ENCODE measurements at regions not wholly inside any gene's neighbourhood (a gene's known extent, or its start where the extent isn't known, plus 50 kb on each side); places are given as distances from the start of the nearest gene placed in this dataset.

DNA sequence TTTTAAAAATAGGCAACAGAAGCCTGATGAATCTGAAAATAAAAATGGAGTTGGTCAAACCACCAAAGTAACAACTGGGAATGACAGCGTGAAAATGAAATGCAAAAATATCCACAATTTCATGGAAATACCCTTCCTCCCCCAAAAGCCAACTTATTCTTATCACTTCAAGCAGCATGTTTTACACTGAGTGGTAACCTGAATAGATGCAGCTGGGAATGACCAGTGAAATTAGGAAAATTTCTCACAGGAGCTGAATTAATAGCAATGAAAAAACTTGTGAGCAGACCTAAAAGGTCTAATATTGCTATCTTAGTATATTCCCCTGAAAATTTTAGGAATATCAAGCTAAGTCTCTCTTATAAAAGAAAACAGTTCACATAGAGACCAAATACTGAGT lies 239.0 kb downstream of the PCDH18 start:
- no peak overlapping the region for H3K4me3 ChIP-seq (replicated peaks in 1 of 2; ENCODE audit: low read depth in 1 of 2, low read length in 2 of 2)
- no peaks in the 10 kb centered on the region for H3K9me3 ChIP-seq (ENCODE audit: control insufficient read depth in 1 of 2, insufficient read depth in 1 of 2, low read depth in 1 of 2, low read length in 2 of 2)
- DNase-seq (ENCODE audit: low read depth, low spot score): no peak
- intact Hi-C loops (cut with micrococcal nuclease): no loop called here
- ChIA-PET CTCF (no interaction called here), RAD21 (ENCODE audit: low non-redundant PET in 1 of 2, low total read pairs in 2 of 2, uncharacterized antibody in 2 of 2, unreplicated experiment in 2 of 2) (no interaction called here), POLR2A (no interaction called here)
- no peak overlapping the region for H3K4me2 ChIP-seq (ENCODE audit: low read length)
- no TSS peak for BruUV-seq (replicated peaks)
- no peak overlapping the region for H3K27ac ChIP-seq (ENCODE audit: low read depth, low read length)
- no peaks in the 10 kb centered on the region for H3K9me2 ChIP-seq (ENCODE audit: insufficient read depth)
- H3K36me3 ChIP-seq (ENCODE audit: control insufficient read depth in 1 of 2, insufficient read depth in 2 of 2, low read length in 2 of 2): no peaks in the 10 kb centered on the region
- no peaks in the 10 kb centered on the region for H3K4me1 ChIP-seq (ENCODE audit: control insufficient read depth in 1 of 2, insufficient read depth in 2 of 2, low read length in 2 of 2)
- no peaks in the 10 kb centered on the region for H3K79me2 ChIP-seq (ENCODE audit: insufficient read depth, low read length)
- H3K27me3 ChIP-seq (ENCODE audit: insufficient read depth, low read length): no peaks in the 10 kb centered on the region
- TF ChIP-seq SP1 (IDR thresholded peaks at IDR 0.05; ENCODE audit: low read depth): no peak
- TF ChIP-seq, protein P1, sequence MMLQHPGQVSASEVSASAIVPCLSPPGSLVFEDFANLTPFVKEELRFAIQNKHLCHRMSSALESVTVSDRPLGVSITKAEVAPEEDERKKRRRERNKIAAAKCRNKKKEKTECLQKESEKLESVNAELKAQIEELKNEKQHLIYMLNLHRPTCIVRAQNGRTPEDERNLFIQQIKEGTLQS (IDR thresholded peaks at IDR 0.05): no peak
- no peak for TF ChIP-seq RAD21 (IDR thresholded peaks at IDR 0.05; ENCODE audit: low read depth)
- TF ChIP-seq ZFX (IDR thresholded peaks at IDR 0.05): no peak
- no peak for TF ChIP-seq POLR2AphosphoS5 (IDR thresholded peaks at IDR 0.05; ENCODE audit: low read depth, low read length)
- TF ChIP-seq POLR2A (IDR thresholded peaks at IDR 0.05; ENCODE audit: borderline replicate concordance, extremely low read depth, insufficient read depth, insufficient read length): no peak
- TF ChIP-seq CTCF (IDR thresholded peaks at IDR 0.05 in 2 of 3, conservative IDR thresholded peaks at IDR 0.05 in 1 of 3; ENCODE audit: borderline replicate concordance in 1 of 3, insufficient read depth in 1 of 3, low read depth in 2 of 3, low read length in 2 of 3): no peak
- no peak for TF ChIP-seq EZH2 (IDR thresholded peaks at IDR 0.05)
- no peak for TF ChIP-seq SRF (IDR thresholded peaks at IDR 0.05; ENCODE audit: low read depth)
- TF ChIP-seq CBX3 (IDR thresholded peaks at IDR 0.05; ENCODE audit: low read depth): no peak
- H2AFZ ChIP-seq (ENCODE audit: low read depth, low read length, poor library complexity, severe bottlenecking): no peak overlapping the region
- no peak overlapping the region for H3K9ac ChIP-seq (ENCODE audit: low read length)
- no peak for ATAC-seq
- H4K20me1 ChIP-seq (ENCODE audit: insufficient read depth): no peaks in the 10 kb centered on the region

DNA sequence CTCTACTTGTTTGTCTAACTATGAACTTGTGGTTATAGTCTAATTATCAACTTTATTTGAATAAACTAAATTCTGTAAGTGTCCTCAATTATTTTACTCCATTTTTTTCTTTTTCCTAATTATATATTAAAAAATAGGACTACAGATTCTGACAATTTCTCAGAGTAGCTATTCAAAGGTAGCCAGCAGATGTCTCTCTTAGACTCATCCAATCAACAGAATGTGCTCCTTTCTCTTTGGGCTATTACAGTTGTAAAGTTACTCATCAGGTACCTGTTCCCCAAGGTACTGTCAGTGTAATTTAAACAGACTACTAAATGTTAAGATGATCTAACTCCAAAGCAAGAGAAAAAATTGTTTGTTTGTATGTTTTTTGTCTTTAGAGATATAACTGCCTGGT lies 248.6 kb downstream of the PCDH18 start:
- no peak overlapping the region for H3K9ac ChIP-seq (ENCODE audit: low read length)
- peak; percentile 47; the same call in 1 of the 2 replicates for ATAC-seq
- H3K79me2 ChIP-seq (ENCODE audit: insufficient read depth, low read length): no peaks in the 10 kb centered on the region
- no peak for DNase-seq (ENCODE audit: low read depth, low spot score)
- no peaks in the 10 kb centered on the region for H4K20me1 ChIP-seq (ENCODE audit: insufficient read depth)
- H3K9me2 ChIP-seq (ENCODE audit: insufficient read depth): no peaks in the 10 kb centered on the region
- H3K36me3 ChIP-seq (ENCODE audit: control insufficient read depth in 1 of 2, insufficient read depth in 2 of 2, low read length in 2 of 2): no peaks in the 10 kb centered on the region
- no peak overlapping the region for H3K4me2 ChIP-seq (ENCODE audit: low read length)
- no peak overlapping the region for H3K27ac ChIP-seq (ENCODE audit: low read depth, low read length)
- POLR2A ChIA-PET: interaction anchor here (0.5 kb wide), 1 partner anchor 12 kb away, joined by 3 read pairs; no protein-coding TSS in a partner anchor
- no peaks in the 10 kb centered on the region for H3K9me3 ChIP-seq (ENCODE audit: control insufficient read depth in 1 of 2, insufficient read depth in 1 of 2, low read depth in 1 of 2, low read length in 2 of 2)
- no peak overlapping the region for H2AFZ ChIP-seq (ENCODE audit: low read depth, low read length, poor library complexity, severe bottlenecking)
- RAD21 ChIA-PET (ENCODE audit: low non-redundant PET in 1 of 2, low total read pairs in 2 of 2, uncharacterized antibody in 2 of 2, unreplicated experiment in 2 of 2): no interaction called here
- CTCF ChIA-PET: no interaction called here
- BruUV-seq (replicated peaks): no TSS peak
- H3K27me3 ChIP-seq (ENCODE audit: insufficient read depth, low read length): no peaks in the 10 kb centered on the region
- H3K4me3 ChIP-seq (replicated peaks in 1 of 2; ENCODE audit: low read depth in 1 of 2, low read length in 2 of 2): no peak overlapping the region
- no peaks in the 10 kb centered on the region for H3K4me1 ChIP-seq (ENCODE audit: control insufficient read depth in 1 of 2, insufficient read depth in 2 of 2, low read length in 2 of 2)
- intact Hi-C loops (cut with micrococcal nuclease): no loop called here
- TF ChIP-seq EZH2phosphoT487 (IDR thresholded peaks at IDR 0.05; ENCODE audit: borderline replicate concordance) (no peak), ZNF274 (IDR thresholded peaks at IDR 0.05; ENCODE audit: low read depth, low read length) (no peak), REST (IDR thresholded peaks at IDR 0.05; ENCODE audit: low read depth) (no peak), RAD21 (IDR thresholded peaks at IDR 0.05; ENCODE audit: low read depth) (peak; percentile 56), CTCF (IDR thresholded peaks at IDR 0.05 in 2 of 3, conservative IDR thresholded peaks at IDR 0.05 in 1 of 3; ENCODE audit: borderline replicate concordance in 1 of 3, insufficient read depth in 1 of 3, low read depth in 2 of 3, low read length in 2 of 3) (peak in 2 of 3 experiments; percentile 1 to 30; a peak in 1 of 6 replicates)

All from HCT116 (cell line).